GM19467 (cell line): ENCODE measurements at regions not wholly inside any gene's neighbourhood (a gene's known extent, or its start where the extent isn't known, plus 50 kb on each side); places are given as distances from the start of the nearest gene placed in this dataset.

ENCODE experiments used
- ATAC-seq: cut with Tn5 transposase; IDR thresholded peaks from one replicate; pipeline ENCODE4 v1.9.1; 2021; ENCODE audit warnings: mild to moderate bottlenecking, moderate library complexity; ENCODE audit not compliant: unreplicated experiment

DNA sequence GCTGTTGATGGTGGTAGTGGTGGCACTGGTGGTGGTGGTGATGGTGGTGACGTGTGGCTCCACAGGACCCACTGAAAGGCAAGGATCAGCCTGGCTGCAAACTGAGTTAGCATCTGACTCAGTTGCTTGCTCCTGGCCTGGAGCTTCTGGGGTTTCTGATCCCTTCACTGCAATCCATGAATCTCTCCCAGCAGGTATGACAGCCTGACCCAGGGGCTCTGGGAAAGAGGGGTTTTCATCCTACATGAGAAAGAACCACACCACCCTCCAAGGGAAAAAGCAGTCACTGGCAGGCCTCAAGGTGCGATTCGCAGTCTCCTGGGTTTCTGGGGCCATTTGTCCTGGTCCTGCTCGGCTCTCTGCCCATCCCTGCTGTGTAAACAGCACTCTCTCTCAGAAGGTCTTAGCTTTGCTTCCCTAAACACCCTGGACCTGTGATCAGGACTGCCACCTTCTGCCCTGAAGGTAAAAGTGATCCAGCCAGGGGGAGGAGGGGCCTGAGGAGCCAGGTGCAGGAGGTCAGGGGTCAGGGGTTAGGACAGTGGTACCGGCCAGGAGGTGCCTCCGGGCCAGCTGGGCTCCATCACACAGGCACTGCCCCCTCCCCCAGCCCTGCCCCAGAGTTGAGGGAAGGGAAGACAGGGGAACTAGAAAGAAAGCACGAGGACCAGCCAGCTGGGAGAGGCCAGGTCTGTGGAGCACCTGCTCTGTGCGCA is 152.0 kb downstream of the BMP7 start:
- no peak for ATAC-seq

- no peak for ATAC-seq
Measured at GRCh38 chr20:57117296-57117695, 149.1 kb downstream of the BMP7 start.

- ATAC-seq = no peak
Measured at GRCh38 chr20:57118107-57118769, 148.2 kb downstream of the BMP7 start.
